Gastroesophageal sphincter (tissue), 3 donors: ENCODE measurements at regions not wholly inside any gene's neighbourhood (a gene's known extent, or its start where the extent isn't known, plus 50 kb on each side); places are given as distances from the start of the nearest gene placed in this dataset.

Experiments used
- POLR2A ChIP-seq, 2 donors: fragments of 450-650 bp; IDR thresholded peaks; one replicate each; pipeline ENCODE4 v1.6.1; 2017; ENCODE audit warnings: antibody characterized with exemption in 2 of 2, mild to moderate bottlenecking in 2 of 2, moderate library complexity in 1 of 2
- POLR2AphosphoS5 ChIP-seq: sonication (generic); formaldehyde crosslinking; IDR thresholded peaks from one replicate; pipeline ENCODE4 v1.6.1; 2017; ENCODE audit warnings: antibody characterized with exemption
- TF ChIP-seq, protein P1 (sequence below), 4 experiments: fragments of 200-600 bp in 2 of 4; fragments of 450-650 bp in 2 of 4; sonication (generic) in 1 of 4; IDR thresholded peaks; one replicate each; pipeline ENCODE4 v1.5.1; 2017 to 2019; ENCODE audit warnings: antibody characterized with exemption in 4 of 4, mild to moderate bottlenecking in 2 of 4, moderate library complexity in 2 of 4

DNA sequence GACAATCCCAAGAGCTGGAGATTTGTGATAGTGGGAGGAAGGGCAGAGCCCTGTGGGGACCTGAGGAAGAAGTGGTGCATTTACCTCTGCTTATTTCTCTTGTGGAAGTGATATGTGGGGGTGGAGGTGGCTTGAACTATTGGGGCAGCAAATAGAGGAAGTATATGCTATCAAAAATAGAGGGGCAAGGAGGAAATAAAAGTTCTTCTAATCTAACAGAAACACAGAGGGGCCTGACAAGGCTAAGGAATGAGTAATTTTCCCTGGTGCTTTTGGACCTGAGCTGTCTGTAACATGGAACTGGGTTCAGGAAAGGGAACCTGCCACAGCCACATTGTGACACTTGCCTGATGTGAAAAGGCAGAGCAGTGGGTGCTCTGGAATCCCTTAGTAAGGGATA is 378.6 kb upstream of the KLF4 start:
- TF ChIP-seq, protein P1, sequence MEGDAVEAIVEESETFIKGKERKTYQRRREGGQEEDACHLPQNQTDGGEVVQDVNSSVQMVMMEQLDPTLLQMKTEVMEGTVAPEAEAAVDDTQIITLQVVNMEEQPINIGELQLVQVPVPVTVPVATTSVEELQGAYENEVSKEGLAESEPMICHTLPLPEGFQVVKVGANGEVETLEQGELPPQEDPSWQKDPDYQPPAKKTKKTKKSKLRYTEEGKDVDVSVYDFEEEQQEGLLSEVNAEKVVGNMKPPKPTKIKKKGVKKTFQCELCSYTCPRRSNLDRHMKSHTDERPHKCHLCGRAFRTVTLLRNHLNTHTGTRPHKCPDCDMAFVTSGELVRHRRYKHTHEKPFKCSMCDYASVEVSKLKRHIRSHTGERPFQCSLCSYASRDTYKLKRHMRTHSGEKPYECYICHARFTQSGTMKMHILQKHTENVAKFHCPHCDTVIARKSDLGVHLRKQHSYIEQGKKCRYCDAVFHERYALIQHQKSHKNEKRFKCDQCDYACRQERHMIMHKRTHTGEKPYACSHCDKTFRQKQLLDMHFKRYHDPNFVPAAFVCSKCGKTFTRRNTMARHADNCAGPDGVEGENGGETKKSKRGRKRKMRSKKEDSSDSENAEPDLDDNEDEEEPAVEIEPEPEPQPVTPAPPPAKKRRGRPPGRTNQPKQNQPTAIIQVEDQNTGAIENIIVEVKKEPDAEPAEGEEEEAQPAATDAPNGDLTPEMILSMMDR (IDR thresholded peaks at IDR 0.05) = no peak
- no peak for TF ChIP-seq POLR2A (IDR thresholded peaks at IDR 0.05)
- no peak for TF ChIP-seq POLR2AphosphoS5
